NCI-H748 (cell line): ENCODE measurements at regions not wholly inside any gene's neighbourhood (a gene's known extent, or its start where the extent isn't known, plus 50 kb on each side); places are given as distances from the start of the nearest gene placed in this dataset.
A peak's percentile ranks its signal among the peaks of the same experiment; 100 is the strongest.

Experiments
- DNase-seq: peaks from one replicate; lab custom pipeline; 2025; ENCODE audit not compliant: unreplicated experiment; lab: John Stamatoyannopoulos, UW

DNA sequence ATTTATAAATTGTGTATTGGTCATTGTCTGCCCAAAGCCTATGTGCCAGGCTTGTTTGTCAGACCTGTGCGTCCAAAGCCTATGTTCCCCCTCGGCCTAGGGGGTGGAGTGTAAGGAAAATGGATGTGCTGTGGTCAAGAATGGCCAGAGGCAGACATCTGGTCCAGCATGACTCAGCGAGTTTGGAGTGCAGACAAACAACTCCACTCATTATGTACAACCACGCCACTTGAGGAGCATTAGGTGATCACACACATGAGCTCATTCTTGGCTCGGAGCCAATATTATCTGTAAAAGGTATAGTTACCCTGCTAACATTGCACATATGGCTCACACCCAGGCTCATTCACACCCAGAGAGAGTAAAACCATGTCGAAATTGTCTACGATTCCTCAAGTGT, 1047.6 kb upstream of the ADGRL4 start:
- peak; percentile 100 for DNase-seq

DNA sequence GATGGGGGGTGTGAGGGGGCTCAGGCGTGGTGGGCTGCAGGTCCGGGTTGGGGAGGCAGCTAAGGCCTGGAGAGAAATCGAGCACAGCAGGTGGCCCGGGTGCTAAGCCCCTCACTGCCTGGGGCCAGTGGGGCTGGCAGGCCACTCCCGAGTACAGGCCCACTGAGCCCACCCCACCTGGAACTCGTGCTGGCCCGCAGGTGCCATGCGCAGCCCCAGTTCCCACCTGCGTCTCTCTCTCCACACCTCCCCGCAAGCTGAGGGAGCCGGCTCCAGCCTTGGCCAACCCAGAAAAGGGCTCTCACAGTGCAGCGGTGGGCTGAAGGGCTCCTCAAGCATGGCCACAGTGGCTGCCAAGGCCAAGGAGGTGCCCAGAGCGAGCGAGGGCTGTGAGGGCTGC, 1047.1 kb upstream of the ADGRL4 start:
- DNase-seq, result no peak

- DNase-seq, result no peak
Observed at GRCh38 chr1:80050523-80050922, 1044.0 kb upstream of the ADGRL4 start.

DNA sequence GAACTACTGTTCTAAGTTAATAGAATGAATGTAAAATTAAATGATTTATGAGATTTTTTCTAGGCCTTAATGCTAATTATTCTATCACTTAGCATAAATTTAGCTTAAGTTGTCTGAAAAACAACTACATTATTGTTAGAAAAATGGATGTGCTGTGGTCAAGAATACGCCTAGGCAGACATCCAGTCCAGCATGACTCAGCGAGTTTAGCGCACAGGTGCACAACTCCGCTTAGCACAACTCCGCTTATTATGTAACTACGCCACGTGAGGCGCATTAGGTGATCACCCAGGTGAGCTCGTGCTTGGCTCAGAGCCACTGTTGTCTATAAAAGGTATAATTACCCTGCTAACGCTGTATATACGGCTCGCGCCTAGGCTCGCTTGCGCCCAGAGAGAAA, 1043.6 kb upstream of the ADGRL4 start:
- DNase-seq, result peak; percentile 19

- no peak for DNase-seq
Observed at GRCh38 chr1:80048716-80049115, 1042.2 kb upstream of the ADGRL4 start.

- DNase-seq, result no peak
Observed at GRCh38 chr1:80047791-80048190, 1041.3 kb upstream of the ADGRL4 start.

DNA sequence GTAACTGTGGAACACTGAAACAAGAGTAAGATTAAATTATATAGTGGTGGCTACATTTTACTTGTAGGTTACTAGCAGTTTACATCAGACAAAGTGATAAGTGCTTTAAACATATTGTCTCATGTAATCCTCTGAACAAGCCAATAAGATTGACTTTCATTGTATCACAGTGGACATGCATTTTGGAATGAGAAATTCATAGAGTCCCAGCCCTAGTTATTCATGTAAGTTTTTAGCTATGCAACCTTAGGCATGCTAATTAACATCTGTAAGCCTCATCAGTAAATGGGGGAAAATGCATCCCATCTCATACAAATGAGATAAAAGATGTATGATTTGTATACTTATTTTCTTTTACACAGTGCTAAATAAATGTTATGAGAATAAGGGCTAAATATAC, 1038.1 kb upstream of the ADGRL4 start:
- DNase-seq, result no peak

- DNase-seq, result no peak
Observed at GRCh38 chr1:80036690-80037432, 1030.3 kb upstream of the ADGRL4 start.

DNA sequence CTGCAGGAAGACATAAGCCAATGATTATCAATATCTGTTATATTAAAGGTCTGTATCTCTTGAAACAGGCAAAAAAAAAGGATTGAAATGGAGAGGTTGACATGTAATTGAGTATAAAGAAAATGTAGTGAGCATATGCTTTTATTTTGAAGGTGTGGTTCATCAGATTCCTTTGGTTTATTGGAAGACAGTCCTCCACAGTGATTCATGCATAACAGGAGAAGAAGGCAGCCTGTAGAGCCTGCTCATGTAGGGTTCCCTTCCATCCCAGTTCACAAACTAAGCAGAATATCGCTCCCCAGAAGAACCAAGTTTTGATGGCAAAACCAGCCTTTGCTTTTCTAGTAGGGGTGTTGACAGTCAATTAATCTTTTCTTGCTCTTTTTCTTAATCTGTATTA, 1016.8 kb upstream of the ADGRL4 start:
- no peak for DNase-seq

DNA sequence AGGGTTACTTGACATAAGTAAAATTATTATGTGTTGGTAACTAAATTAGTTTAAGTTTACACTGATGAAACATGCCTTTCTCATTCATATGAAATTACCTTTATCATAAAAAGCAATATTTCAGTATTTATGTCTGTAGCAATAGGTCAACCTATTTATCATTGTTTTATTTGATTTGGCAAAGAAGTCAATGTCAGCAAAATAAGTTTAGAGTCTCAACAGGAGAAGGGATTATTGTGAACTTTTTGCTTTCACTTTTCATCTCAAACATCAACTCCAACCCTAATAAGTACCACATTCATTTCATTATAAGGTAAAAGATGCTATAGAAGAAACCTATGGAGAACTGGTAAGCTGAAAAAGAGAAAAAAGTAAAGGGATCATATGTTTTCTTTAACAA, 1015.4 kb upstream of the ADGRL4 start:
- DNase-seq, result no peak

DNA sequence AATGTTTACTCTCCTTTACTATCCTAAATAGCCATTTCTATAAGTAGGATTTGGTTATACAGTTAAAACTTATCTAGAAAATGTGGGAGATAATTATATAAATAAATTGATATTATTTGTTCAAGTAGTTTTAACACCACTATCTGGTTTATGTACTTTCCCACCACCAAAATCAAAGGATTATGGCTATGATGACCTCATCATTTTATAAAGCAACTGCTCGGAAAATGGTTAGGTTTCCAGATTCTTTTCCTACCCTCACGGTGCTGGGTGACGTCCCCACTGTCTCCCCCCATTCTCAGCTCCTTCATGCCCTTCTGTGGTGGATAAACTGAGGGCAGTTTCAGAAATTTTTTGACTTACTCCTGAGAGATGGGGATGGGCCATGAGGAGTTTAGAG, 1011.8 kb upstream of the ADGRL4 start:
- no peak for DNase-seq

- DNase-seq, result no peak
Observed at GRCh38 chr1:80008934-80009333, 1002.4 kb upstream of the ADGRL4 start.

GRCh38 chr1:80003250-80003649, 996.7 kb upstream of the ADGRL4 start:
- no peak for DNase-seq

GRCh38 chr1:79988401-79988800, 981.9 kb upstream of the ADGRL4 start:
- no peak for DNase-seq

- no peak for DNase-seq
Observed at GRCh38 chr1:79982211-79982610, 975.7 kb upstream of the ADGRL4 start.

DNA sequence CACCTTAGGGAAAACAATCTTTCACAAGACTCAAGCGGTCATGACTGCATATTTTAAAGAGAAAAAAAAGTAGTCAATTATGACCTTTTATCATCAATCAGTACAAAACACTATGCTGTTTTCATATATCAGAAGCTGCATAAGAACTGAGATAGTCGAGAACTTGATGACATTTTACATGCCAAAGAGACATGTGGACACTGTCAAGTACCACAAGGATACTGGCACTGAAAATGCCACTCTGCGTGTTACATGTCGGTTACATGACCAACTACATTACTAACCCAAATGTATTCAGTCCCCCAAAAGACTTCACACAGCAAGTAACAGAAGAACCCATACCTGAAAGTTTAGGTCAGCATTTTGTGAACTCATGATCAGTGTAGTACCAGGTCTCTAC, 975.0 kb upstream of the ADGRL4 start:
- no peak for DNase-seq

GRCh38 chr1:79979346-79979745, 972.8 kb upstream of the ADGRL4 start:
- no peak for DNase-seq

GRCh38 chr1:79976287-79976686, 969.8 kb upstream of the ADGRL4 start:
- DNase-seq, result no peak

DNA sequence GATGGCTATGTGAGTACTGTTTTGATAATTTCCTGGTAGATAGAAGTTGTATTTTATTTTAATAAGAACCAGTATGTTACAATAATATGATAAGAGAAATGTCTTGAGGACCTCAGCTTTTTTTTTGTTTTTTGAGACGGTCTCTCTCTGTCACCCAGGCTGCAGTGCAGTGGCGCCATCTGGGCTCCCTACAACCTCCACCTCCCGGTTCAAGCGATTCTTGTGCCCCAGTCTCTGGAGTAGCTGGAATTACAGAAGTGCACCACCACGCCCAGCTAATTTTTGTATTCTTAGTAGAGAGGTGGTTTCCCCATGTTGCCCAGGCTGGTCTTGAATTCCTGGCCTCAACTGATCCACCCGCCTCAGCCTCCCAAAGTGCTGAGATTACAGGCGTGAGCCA, 968.1 kb upstream of the ADGRL4 start:
- no peak for DNase-seq

GRCh38 chr1:79969886-79970285, 963.4 kb upstream of the ADGRL4 start:
- DNase-seq, result peak; percentile 7

DNA sequence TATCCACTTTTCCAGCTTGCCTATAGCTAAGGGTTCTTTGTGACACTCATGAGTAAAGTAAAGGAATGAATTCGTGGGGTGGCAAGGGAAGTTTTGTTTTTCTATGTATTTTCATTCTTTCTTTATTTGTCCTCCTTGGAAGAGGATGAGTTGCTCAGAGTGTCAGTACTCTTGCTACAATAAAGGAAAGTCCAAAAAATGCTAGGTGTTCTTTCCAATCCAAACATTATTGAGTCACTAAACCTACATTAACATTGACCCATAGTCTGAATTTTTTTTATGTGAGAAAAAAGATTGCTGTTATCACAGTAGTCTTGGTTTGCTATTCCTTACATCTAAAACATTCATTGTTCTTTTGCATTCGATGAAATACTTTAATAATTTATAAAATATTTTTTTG, 959.9 kb upstream of the ADGRL4 start:
- DNase-seq, result no peak

GRCh38 chr1:79959635-79960034, 953.1 kb upstream of the ADGRL4 start:
- DNase-seq, result no peak

- DNase-seq, result no peak
Observed at GRCh38 chr1:79955966-79956365, 949.4 kb upstream of the ADGRL4 start.
